Activated B cell treated with CpG ODN at 0.5 μM for 24 hours (primary cell): ENCODE measurements at regions not wholly inside any gene's neighbourhood (a gene's known extent, or its start where the extent isn't known, plus 50 kb on each side); places are given as distances from the start of the nearest gene placed in this dataset.

Experiments
- ATAC-seq: fragments of 200-7000 bp; cut with Tn5 transposase; one replicate; pipeline ENCODE4 v1.10.0; 2021; ENCODE audit warnings: low read depth, mild to moderate bottlenecking, moderate library complexity
- CTCF ChIA-PET: fragments of 350-600 bp; sonication (Branson Sonifier 250); formaldehyde crosslinking; loops from one replicate; lab custom pipeline; 2021; ENCODE audit warnings: antibody characterized with exemption; lab: Charles Lee
- POLR2A ChIA-PET: fragments of 350-600 bp; sonication (Branson Sonifier 250); formaldehyde crosslinking; loops from one replicate; lab custom pipeline; 2021; ENCODE audit warnings: antibody characterized with exemption; lab: Charles Lee
- DNase-seq: peaks from one replicate; pipeline ENCODE4 v3.0.0; 2022
- H3K27ac Mint-ChIP-seq: one replicate; pipeline ENCODE4 v1.8.0; 2020; ENCODE audit warnings: mixed read lengths
- H3K27me3 Mint-ChIP-seq: one replicate; pipeline ENCODE4 v1.8.0; 2021; ENCODE audit warnings: mixed read lengths
- H3K36me3 Mint-ChIP-seq: one replicate; pipeline ENCODE4 v1.8.0; 2021; ENCODE audit warnings: low read depth, mixed read lengths
- H3K4me1 Mint-ChIP-seq: one replicate; pipeline ENCODE4 v1.8.0; 2021; ENCODE audit warnings: mixed read lengths
- H3K4me3 Mint-ChIP-seq: one replicate; pipeline ENCODE4 v1.8.0; 2020; ENCODE audit warnings: mild to moderate bottlenecking, mixed read lengths
- H3K9me3 Mint-ChIP-seq: one replicate; pipeline ENCODE4 v1.8.0; 2020; ENCODE audit warnings: mixed read lengths
- intact Hi-C: fragments of 100-400 bp; cut with micrococcal nuclease; formaldehyde crosslinking; loops from one replicate; pipeline ENCODE4 v1.15.1; 2024
- TF ChIP-seq, protein P1 (sequence below): fragments of 200-600 bp; IDR thresholded peaks from one replicate; pipeline ENCODE4 v1.8.0; 2022; ENCODE audit warnings: antibody characterized with exemption, mild to moderate bottlenecking

DNA sequence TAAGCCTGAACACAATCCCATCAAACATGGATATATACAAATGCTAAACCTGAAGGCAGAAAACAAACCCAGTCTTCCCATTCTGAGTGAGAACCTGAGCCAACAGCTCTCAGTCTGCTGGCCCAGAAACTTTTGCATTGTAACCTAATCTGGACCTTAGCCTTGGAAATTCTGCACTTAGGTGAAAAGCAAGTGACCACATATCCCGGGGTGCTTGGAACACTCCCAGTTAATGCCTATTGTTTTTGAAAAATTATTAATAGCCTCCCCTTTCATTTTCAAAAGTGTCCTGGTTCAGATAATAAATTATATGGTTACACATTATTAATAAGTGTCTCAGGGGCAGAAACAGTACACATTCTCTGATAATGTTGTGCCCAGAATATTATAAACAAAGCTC is 228.3 kb upstream of the TARS1 start:
- Mint-ChIP-seq H3K4me1 (no peaks in the 10 kb centered on the region), H3K9me3 (no peaks in the 10 kb centered on the region), H3K4me3 (no peak overlapping the region), H3K27ac (no peak overlapping the region), H3K36me3 (no peaks in the 10 kb centered on the region), H3K27me3 (no peaks in the 10 kb centered on the region)
- CTCF ChIA-PET, result no interaction called here
- ATAC-seq, result no peak
- intact Hi-C loops, result no loop called here
- POLR2A ChIA-PET, result no interaction called here
- TF ChIP-seq, protein P1, sequence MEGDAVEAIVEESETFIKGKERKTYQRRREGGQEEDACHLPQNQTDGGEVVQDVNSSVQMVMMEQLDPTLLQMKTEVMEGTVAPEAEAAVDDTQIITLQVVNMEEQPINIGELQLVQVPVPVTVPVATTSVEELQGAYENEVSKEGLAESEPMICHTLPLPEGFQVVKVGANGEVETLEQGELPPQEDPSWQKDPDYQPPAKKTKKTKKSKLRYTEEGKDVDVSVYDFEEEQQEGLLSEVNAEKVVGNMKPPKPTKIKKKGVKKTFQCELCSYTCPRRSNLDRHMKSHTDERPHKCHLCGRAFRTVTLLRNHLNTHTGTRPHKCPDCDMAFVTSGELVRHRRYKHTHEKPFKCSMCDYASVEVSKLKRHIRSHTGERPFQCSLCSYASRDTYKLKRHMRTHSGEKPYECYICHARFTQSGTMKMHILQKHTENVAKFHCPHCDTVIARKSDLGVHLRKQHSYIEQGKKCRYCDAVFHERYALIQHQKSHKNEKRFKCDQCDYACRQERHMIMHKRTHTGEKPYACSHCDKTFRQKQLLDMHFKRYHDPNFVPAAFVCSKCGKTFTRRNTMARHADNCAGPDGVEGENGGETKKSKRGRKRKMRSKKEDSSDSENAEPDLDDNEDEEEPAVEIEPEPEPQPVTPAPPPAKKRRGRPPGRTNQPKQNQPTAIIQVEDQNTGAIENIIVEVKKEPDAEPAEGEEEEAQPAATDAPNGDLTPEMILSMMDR, result no peak
- DNase-seq, result no peak

DNA sequence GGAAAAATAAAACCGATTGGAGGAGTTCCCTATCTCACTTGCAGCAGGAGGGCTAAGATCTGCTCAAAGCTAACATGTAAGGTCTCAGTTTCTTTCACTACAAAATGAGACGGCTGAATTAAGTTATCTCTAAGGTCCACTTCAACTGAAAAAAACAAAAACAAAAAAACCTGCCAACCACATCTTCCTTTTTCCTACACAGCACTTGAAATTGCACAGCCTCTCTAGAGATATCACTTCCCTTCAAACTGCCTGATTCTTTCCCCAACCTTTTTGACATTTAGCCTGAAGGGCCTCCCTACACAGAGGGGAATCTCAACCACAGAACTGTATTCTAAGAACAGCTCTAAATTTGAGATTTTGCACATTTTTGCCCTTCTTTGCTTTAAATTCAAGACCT is 227.9 kb upstream of the TARS1 start:
- no peaks in the 10 kb centered on the region for H3K36me3 Mint-ChIP-seq
- TF ChIP-seq, protein P1, result no peak
- CTCF ChIA-PET, result no interaction called here
- no peaks in the 10 kb centered on the region for H3K4me1 Mint-ChIP-seq
- DNase-seq, result no peak
- H3K27me3 Mint-ChIP-seq, result no peaks in the 10 kb centered on the region
- H3K9me3 Mint-ChIP-seq, result no peaks in the 10 kb centered on the region
- no peak overlapping the region for H3K4me3 Mint-ChIP-seq
- intact Hi-C loops, result no loop called here
- ATAC-seq, result no peak
- POLR2A ChIA-PET, result no interaction called here
- H3K27ac Mint-ChIP-seq, result no peak overlapping the region

- Mint-ChIP-seq H3K27me3 (no peaks in the 10 kb centered on the region), H3K27ac (no peak overlapping the region), H3K36me3 (no peaks in the 10 kb centered on the region), H3K4me3 (no peak overlapping the region), H3K4me1 (no peaks in the 10 kb centered on the region), H3K9me3 (peaks cover 9% of the 10 kb centered on the region)
- CTCF ChIA-PET, result no interaction called here
- intact Hi-C loops, result no loop called here
- DNase-seq, result no peak
- TF ChIP-seq, protein P1, result no peak
- no peak for ATAC-seq
- POLR2A ChIA-PET, result no interaction called here
Observed at GRCh38 chr5:33223563-33224284, 217.0 kb upstream of the TARS1 start.

- intact Hi-C loops, result no loop called here
- no peaks in the 10 kb centered on the region for H3K36me3 Mint-ChIP-seq
- no peak for ATAC-seq
- TF ChIP-seq, protein P1, result no peak
- H3K27me3 Mint-ChIP-seq, result no peaks in the 10 kb centered on the region
- peaks cover 9% of the 10 kb centered on the region for H3K9me3 Mint-ChIP-seq
- no peaks in the 10 kb centered on the region for H3K4me1 Mint-ChIP-seq
- CTCF ChIA-PET, result no interaction called here
- no peak overlapping the region for H3K4me3 Mint-ChIP-seq
- no peak for DNase-seq
- POLR2A ChIA-PET, result no interaction called here
- H3K27ac Mint-ChIP-seq, result no peak overlapping the region
Observed at GRCh38 chr5:33224285-33224961, 216.3 kb upstream of the TARS1 start.

GRCh38 chr5:33227247-33227646 is 213.5 kb upstream of the TARS1 start:
- intact Hi-C loops, result no loop called here
- H3K9me3 Mint-ChIP-seq, result peaks cover 9% of the 10 kb centered on the region
- H3K36me3 Mint-ChIP-seq, result no peaks in the 10 kb centered on the region
- no peaks in the 10 kb centered on the region for H3K4me1 Mint-ChIP-seq
- DNase-seq (no peak), ATAC-seq (no peak)
- POLR2A ChIA-PET, result no interaction called here
- H3K27me3 Mint-ChIP-seq, result no peaks in the 10 kb centered on the region
- no peak overlapping the region for H3K4me3 Mint-ChIP-seq
- no peak overlapping the region for H3K27ac Mint-ChIP-seq
- TF ChIP-seq, protein P1, result no peak
- CTCF ChIA-PET, result no interaction called here
